ENCODE measurements at regions not wholly inside any gene's neighbourhood (a gene's known extent, or its start where the extent isn't known, plus 50 kb on each side); places are given as distances from the start of the nearest gene placed in this dataset.

- TF ChIP-seq CTCF (IDR thresholded peaks at IDR 0.05; ENCODE audit: borderline replicate concordance, control extremely low read depth, extremely low read depth, insufficient read depth, missing control alignments), result no peak
- in situ Hi-C loops (cut with MboI; ENCODE audit: low sequenced_read_pairs, unreplicated experiment), result no loop called here
- no peak for DNase-seq (ENCODE audit: low spot score)
These were observed 289.8 kb upstream of the UBE2E3 start for GRCh38 chr2:180690611-180691010.

- no peak for TF ChIP-seq CTCF (IDR thresholded peaks at IDR 0.05; ENCODE audit: borderline replicate concordance, control extremely low read depth, extremely low read depth, insufficient read depth, missing control alignments)
- in situ Hi-C loops (cut with MboI; ENCODE audit: low sequenced_read_pairs, unreplicated experiment), result no loop called here
- no peak for DNase-seq (ENCODE audit: low spot score)
These were observed 297.5 kb upstream of the UBE2E3 start for GRCh38 chr2:180682871-180683270.

GRCh38 chr2:180679693-180680092 lies 300.7 kb upstream of the UBE2E3 start:
- DNase-seq (ENCODE audit: low spot score), result no peak
- in situ Hi-C loops (cut with MboI; ENCODE audit: low sequenced_read_pairs, unreplicated experiment), result no loop called here

GRCh38 chr2:180678625-180678972 lies 301.8 kb upstream of the UBE2E3 start:
- in situ Hi-C loops (cut with MboI; ENCODE audit: low sequenced_read_pairs, unreplicated experiment), result no loop called here
- TF ChIP-seq CTCF (IDR thresholded peaks at IDR 0.05; ENCODE audit: borderline replicate concordance, control extremely low read depth, extremely low read depth, insufficient read depth, missing control alignments), result no peak
- DNase-seq (ENCODE audit: low spot score), result no peak

More at GRCh38 chr2:180679693-180680092, 300.7 kb upstream of the UBE2E3 start:
- no peak for TF ChIP-seq CTCF (IDR thresholded peaks at IDR 0.05; ENCODE audit: borderline replicate concordance, control extremely low read depth, extremely low read depth, insufficient read depth, missing control alignments)

- no peak for TF ChIP-seq CTCF (IDR thresholded peaks at IDR 0.05; ENCODE audit: borderline replicate concordance, control extremely low read depth, extremely low read depth, insufficient read depth, missing control alignments)
- no peak for DNase-seq (ENCODE audit: low spot score)
- in situ Hi-C loops (cut with MboI; ENCODE audit: low sequenced_read_pairs, unreplicated experiment), result no loop called here
These were observed 302.3 kb upstream of the UBE2E3 start for GRCh38 chr2:180677930-180678624.

GRCh38 chr2:180677200-180677599 lies 303.2 kb upstream of the UBE2E3 start:
- DNase-seq (ENCODE audit: low spot score), result no peak
- TF ChIP-seq CTCF (IDR thresholded peaks at IDR 0.05; ENCODE audit: borderline replicate concordance, control extremely low read depth, extremely low read depth, insufficient read depth, missing control alignments), result no peak
- in situ Hi-C loops (cut with MboI; ENCODE audit: low sequenced_read_pairs, unreplicated experiment), result no loop called here

Measured in GM13976 (cell line).